HG02970 (cell line): ENCODE measurements at regions not wholly inside any gene's neighbourhood (a gene's known extent, or its start where the extent isn't known, plus 50 kb on each side); places are given as distances from the start of the nearest gene placed in this dataset.
"Not testable (repeated sequence)": the region's sequence is repeated elsewhere in the genome, so short reads cannot be mapped to it uniquely, and the experiment has no call there.

Source experiments
- ATAC-seq: cut with Tn5 transposase; IDR thresholded peaks from one replicate; pipeline ENCODE4 v1.9.1; 2021; ENCODE audit warnings: mild to moderate bottlenecking, moderate library complexity, moderate number of reproducible peaks; ENCODE audit not compliant: unreplicated experiment, low FRiP score

- no peak for ATAC-seq
Observed at GRCh38 chr4:188639479-188640100, 500.3 kb downstream of the TRIML1 start.

GRCh38 chr4:188647820-188648370 is 508.7 kb downstream of the TRIML1 start:
- ATAC-seq: no peak

DNA sequence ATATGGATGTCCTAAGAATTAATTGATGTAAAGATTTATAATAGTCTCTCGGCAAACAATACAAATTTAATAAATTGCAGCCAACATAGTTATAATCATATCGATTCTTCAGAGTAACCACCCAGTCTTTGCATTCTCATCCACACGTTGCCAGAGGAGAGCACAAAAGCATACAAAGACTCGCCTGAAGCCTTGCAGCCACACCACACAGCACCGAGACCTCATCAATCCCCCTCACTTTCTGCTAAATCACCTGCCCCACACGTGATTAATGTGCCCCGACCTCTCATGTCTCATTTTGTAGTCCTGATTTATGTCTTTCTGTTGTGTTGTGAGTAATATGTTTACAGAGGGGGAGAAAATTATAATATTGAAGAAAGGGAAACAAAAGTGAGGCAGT is 510.4 kb downstream of the TRIML1 start:
- no peak for ATAC-seq

GRCh38 chr4:188650516-188650915 is 511.3 kb downstream of the TRIML1 start:
- no peak for ATAC-seq

- ATAC-seq: no peak
Observed at GRCh38 chr4:188657365-188657764, 518.1 kb downstream of the TRIML1 start.

- ATAC-seq: no peak
Observed at GRCh38 chr4:188658958-188659522, 519.8 kb downstream of the TRIML1 start.

DNA sequence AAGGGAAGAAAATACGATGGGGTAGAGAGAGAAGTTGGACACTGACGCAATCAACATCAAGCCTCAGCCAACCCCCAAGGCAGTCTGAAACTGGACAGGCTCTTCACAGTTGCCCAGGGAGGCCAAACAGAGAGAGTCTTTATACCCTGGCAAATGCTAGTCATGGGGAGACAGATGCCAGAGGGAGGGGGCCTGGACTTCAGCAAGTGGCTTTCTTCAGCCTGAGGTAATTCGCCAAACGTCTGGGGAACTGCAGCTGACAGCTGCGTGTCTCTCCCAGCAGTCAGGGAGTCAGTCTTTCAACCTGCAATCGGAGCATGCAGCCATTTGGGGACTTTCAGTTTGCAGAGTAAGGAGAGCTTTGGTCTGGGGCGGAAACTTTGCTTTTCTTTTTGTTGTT is 521.6 kb downstream of the TRIML1 start:
- ATAC-seq: no peak

- no peak for ATAC-seq
Observed at GRCh38 chr4:188661502-188661901, 522.3 kb downstream of the TRIML1 start.

GRCh38 chr4:188663369-188663768 is 524.1 kb downstream of the TRIML1 start:
- no peak for ATAC-seq

GRCh38 chr4:188665491-188666457 is 526.5 kb downstream of the TRIML1 start:
- ATAC-seq: no peak

DNA sequence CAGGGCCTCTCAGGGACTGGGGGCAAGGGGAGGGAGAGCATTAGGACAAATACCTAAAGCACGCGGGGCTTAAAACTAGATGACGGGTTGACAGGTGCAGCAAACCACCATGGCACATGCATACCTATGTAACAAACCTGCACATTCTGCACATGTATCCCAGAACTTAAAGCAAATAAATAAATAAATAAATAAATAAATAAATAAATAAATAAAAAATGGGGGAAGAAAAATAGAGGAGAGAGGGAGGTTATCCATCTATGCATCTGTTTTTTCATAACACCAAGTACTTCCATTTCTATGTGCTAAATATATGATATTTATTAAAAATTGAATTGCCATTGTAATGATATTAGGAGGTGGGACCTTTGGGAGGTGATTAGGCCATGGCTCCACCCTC is 539.5 kb downstream of the TRIML1 start:
- ATAC-seq: not testable (repeated sequence)

GRCh38 chr4:188680004-188680666 is 540.9 kb downstream of the TRIML1 start:
- no peak for ATAC-seq

GRCh38 chr4:188680667-188681063 is 541.4 kb downstream of the TRIML1 start:
- no peak for ATAC-seq

DNA sequence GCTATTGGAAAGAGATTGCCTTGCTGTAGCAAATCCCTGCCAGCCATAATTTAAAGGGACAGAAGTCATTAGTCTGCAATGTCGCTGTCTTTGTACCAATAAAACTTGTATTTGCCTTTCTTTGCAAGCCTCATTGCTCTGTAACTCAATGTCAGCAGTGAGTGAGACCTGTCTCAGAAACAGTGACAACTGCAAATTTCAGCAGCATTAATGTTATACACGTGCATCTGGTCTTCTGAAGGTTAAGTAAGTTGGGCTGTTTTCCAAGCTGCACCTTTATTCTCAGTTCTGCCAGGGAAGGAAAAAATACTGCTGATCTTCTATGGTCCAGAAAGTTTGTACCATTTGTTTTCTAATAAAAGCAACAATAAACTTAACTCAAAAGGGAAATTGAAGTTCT is 543.1 kb downstream of the TRIML1 start:
- ATAC-seq: no peak

DNA sequence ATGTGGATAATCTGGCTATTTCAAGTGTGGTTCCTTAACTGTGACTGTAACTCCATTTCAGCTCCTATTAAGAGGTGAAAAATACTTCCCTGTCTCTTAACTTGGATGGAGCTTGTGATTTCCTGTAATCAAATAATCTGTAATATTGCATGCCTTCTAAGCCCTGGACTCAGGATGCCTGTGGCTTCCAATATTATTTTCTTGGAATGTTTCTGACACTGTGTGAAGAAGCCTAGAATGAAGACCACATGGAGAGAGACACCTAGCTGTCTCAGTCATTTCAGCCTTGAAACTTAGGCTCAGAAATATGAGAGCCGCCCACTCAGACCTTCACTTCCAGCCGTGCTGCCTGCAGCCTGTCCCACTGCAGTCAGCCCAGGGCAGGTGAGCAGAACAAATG is 544.3 kb downstream of the TRIML1 start:
- ATAC-seq: no peak

GRCh38 chr4:188688956-188689355 is 549.7 kb downstream of the TRIML1 start:
- ATAC-seq: no peak

- no peak for ATAC-seq
Observed at GRCh38 chr4:188691811-188692210, 552.6 kb downstream of the TRIML1 start.

DNA sequence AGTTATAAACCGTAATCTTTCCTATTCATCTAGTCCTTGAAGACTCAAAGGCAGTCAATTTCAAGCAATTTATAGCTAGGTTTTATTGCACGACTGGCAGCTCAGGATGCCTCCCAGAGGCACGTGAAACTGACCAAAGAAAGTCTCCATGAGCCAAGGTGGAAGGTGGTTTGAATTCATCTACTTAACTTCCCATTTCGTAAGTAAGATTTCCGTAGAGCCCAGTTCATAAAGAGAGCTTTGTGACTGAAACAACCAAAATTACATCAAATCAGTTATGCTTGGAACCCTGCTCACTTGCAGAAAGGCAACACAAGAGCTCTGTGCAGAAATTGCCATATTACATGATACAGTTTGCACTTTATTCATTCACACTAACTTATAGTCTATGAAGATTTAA is 556.0 kb downstream of the TRIML1 start:
- no peak for ATAC-seq

- ATAC-seq: no peak
Observed at GRCh38 chr4:188697243-188697642, 558.0 kb downstream of the TRIML1 start.

DNA sequence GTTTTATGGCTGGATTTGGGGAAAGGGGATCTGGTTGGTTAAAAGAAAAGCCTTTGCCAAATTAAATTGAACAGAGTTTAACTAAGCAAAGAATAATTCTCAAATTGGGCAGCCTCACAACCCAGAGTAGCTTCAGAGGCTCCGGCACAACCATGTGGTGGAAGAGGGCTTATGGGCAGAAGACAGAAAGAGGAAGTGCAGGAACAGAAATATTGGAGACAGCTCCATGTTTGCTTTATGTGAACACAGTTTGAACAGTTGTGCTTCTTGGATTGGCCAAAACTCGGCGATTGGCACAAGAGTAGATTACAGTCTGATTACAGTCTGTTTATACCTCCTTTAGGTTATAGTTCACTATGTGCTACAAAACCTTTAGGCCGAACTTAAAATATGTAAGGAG is 562.7 kb downstream of the TRIML1 start:
- ATAC-seq: no peak

DNA sequence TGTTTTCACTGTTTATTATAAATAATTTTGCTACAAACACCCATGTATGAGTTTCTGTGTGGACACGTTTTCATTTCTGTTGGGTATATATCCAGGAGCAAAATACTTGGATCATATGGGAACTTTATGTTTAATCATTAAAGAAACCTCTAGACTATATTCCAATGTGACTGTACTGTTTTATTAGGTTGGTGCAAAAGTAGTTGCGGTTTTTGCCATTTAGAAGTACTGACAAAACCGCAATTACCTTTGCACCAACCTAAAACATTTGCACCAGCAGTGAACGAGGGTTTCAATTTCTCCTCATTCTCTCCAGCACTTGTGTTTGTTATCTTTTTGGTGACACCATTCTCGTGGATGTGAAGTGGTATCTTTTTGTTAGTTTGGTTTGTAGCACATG is 565.0 kb downstream of the TRIML1 start:
- ATAC-seq: no peak
